Trophoblast cell (in vitro differentiated cells and primary cell): ENCODE measurements at regions not wholly inside any gene's neighbourhood (a gene's known extent, or its start where the extent isn't known, plus 50 kb on each side); places are given as distances from the start of the nearest gene placed in this dataset.

Source experiments
- DNase-seq, 2 donors: peaks; one replicate each; pipeline ENCODE4 v3.0.0-alpha.2; 2016
- H2AFZ ChIP-seq: 2 replicates; pipeline ENCODE4 v1.6.1; 2013; ENCODE audit warnings: low read length, moderate library complexity, mild to moderate bottlenecking; ENCODE audit not compliant: insufficient read depth, poor library complexity
- H2AK5ac ChIP-seq: 2 replicates; pipeline ENCODE4 v1.6.1; 2013; ENCODE audit warnings: mild to moderate bottlenecking, low read length
- H2BK120ac ChIP-seq: 2 replicates; pipeline ENCODE4 v1.6.1; 2013; ENCODE audit warnings: low read length, mild to moderate bottlenecking, moderate library complexity; ENCODE audit not compliant: insufficient read depth, poor library complexity
- H2BK12ac ChIP-seq: 2 replicates; pipeline ENCODE4 v1.6.1; 2013; ENCODE audit warnings: mild to moderate bottlenecking, low read length, moderate library complexity
- H2BK5ac ChIP-seq: 2 replicates; pipeline ENCODE4 v1.6.1; 2013; ENCODE audit warnings: low read length, low read depth, moderate library complexity, mild to moderate bottlenecking; ENCODE audit not compliant: poor library complexity
- H3K14ac ChIP-seq: 2 replicates; pipeline ENCODE4 v1.6.1; 2013; ENCODE audit warnings: mild to moderate bottlenecking, low read length
- H3K18ac ChIP-seq: 2 replicates; pipeline ENCODE4 v1.6.1; 2013; ENCODE audit warnings: mild to moderate bottlenecking, low read length
- H3K23ac ChIP-seq: 2 replicates; pipeline ENCODE4 v1.6.1; 2013; ENCODE audit warnings: low read length
- H3K27ac ChIP-seq: 2 replicates; pipeline ENCODE4 v1.5.1; 2013; ENCODE audit warnings: low read depth, mild to moderate bottlenecking, inconsistent platforms, low read length, moderate library complexity
- H3K27me3 ChIP-seq: 2 replicates; pipeline ENCODE4 v1.6.1; 2013; ENCODE audit warnings: inconsistent platforms, mild to moderate bottlenecking, low read length, moderate library complexity; ENCODE audit not compliant: insufficient read depth
- H3K36me3 ChIP-seq, 2 experiments: 1 replicate in 1 of 2; 2 replicates in 1 of 2; pipeline ENCODE4 v1.6.1; 2013; ENCODE audit warnings: low read length in 2 of 2, mild to moderate bottlenecking in 2 of 2, moderate library complexity in 1 of 2; ENCODE audit not compliant: insufficient read depth in 2 of 2, control insufficient read depth in 1 of 2
- H3K4ac ChIP-seq: 2 replicates; pipeline ENCODE4 v1.6.1; 2013; ENCODE audit warnings: low read depth, mild to moderate bottlenecking, low read length, moderate library complexity
- H3K4me1 ChIP-seq, 2 experiments: 1 replicate in 1 of 2; 2 replicates in 1 of 2; pipeline ENCODE4 v1.6.1; 2013; ENCODE audit warnings: low read length in 2 of 2, mild to moderate bottlenecking in 2 of 2, moderate library complexity in 1 of 2; ENCODE audit not compliant: insufficient read depth in 2 of 2, control insufficient read depth in 1 of 2
- H3K4me2 ChIP-seq: 2 replicates; pipeline ENCODE4 v1.6.1; 2013; ENCODE audit warnings: inconsistent platforms, mild to moderate bottlenecking, low read length, moderate library complexity
- H3K4me3 ChIP-seq: 2 replicates; pipeline ENCODE4 v1.5.1; 2013; ENCODE audit warnings: mild to moderate bottlenecking, low read depth, low read length, inconsistent platforms
- H3K79me1 ChIP-seq: one replicate; pipeline ENCODE4 v1.6.1; 2013; ENCODE audit warnings: low read length
- H3K79me2 ChIP-seq: 2 replicates; pipeline ENCODE4 v1.6.1; 2013; ENCODE audit warnings: low read length, mild to moderate bottlenecking; ENCODE audit not compliant: control insufficient read depth, insufficient read depth, poor library complexity
- H3K9ac ChIP-seq: 2 replicates; pipeline ENCODE4 v1.6.1; 2013; ENCODE audit warnings: mild to moderate bottlenecking, low read length
- H3K9me3 ChIP-seq: 2 replicates; pipeline ENCODE4 v1.6.1; 2013; ENCODE audit warnings: low read depth, mild to moderate bottlenecking, control low read depth, inconsistent platforms, low read length; ENCODE audit not compliant: insufficient read depth
- H4K12ac ChIP-seq: 2 replicates; pipeline ENCODE4 v1.6.1; 2013; ENCODE audit warnings: low read depth, mild to moderate bottlenecking, low read length, moderate library complexity
- H4K8ac ChIP-seq: 2 replicates; pipeline ENCODE4 v1.6.1; 2013; ENCODE audit warnings: low read depth, mild to moderate bottlenecking, low read length, moderate library complexity
- H4K91ac ChIP-seq: one replicate; pipeline ENCODE4 v1.6.1; 2013; ENCODE audit warnings: low read depth, mild to moderate bottlenecking, low read length, moderate library complexity
- WGBS: extraction: QIAGEN DNeasy Blood & Tissue Kit; methylation state at CpG from one replicate; pipeline ENCODE4 v1.1.7; 2013; ENCODE audit warnings: missing lambda C conversion rate; ENCODE audit not compliant: insufficient read length, insufficient coverage; ENCODE audit errors: extremely low coverage; 5-methylcytosine and 5-hydroxymethylcytosine counted together

DNA sequence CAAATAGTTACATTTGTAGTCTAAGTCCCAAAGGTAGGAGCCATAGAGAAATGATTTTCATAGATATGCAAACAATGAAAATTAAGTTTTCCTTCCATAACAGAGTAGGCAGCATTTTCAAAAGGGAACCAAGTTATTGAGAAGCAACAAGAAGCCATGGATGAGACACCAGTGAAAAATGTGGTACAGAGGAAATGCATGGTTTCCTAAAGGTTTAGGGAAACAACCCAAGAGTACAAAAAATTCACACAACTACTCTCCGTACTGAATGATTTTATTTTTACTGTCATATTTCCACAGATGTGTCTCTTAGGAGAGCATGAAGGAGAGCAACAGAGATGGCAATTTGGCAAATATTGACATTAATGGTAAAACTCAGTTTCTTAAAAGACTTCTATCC lies 1408.9 kb upstream of the PCDH7 start:
- Histone ChIP-seq H2AK5ac (no peak overlapping the region), H3K9ac (no peak overlapping the region), H3K23ac (no peak overlapping the region), H3K14ac (no peak overlapping the region), H3K79me1 (no peaks in the 10 kb centered on the region), H2BK5ac (no peak overlapping the region), H3K4ac (no peak overlapping the region), H2BK12ac (no peak overlapping the region), H4K8ac (no peak overlapping the region), H3K18ac (no peak overlapping the region), H3K36me3 (no peaks in the 10 kb centered on the region), H4K91ac (no peak overlapping the region), H3K4me2 (no peak overlapping the region), H3K79me2 (no peaks in the 10 kb centered on the region), H2BK120ac (no peak overlapping the region), H2AFZ (no peak overlapping the region), H3K27me3 (no peaks in the 10 kb centered on the region), H3K4me3 (no peak overlapping the region), H3K27ac (no peak overlapping the region), H3K4me1 (peaks cover 0 to 2% of the 10 kb centered on the region in 2 experiments), H3K9me3 (no peaks in the 10 kb centered on the region), H4K12ac (no peak overlapping the region)
- WGBS: no CpG with 5 or more reads among the region's 1 CpG
- DNase-seq: no peak

DNA sequence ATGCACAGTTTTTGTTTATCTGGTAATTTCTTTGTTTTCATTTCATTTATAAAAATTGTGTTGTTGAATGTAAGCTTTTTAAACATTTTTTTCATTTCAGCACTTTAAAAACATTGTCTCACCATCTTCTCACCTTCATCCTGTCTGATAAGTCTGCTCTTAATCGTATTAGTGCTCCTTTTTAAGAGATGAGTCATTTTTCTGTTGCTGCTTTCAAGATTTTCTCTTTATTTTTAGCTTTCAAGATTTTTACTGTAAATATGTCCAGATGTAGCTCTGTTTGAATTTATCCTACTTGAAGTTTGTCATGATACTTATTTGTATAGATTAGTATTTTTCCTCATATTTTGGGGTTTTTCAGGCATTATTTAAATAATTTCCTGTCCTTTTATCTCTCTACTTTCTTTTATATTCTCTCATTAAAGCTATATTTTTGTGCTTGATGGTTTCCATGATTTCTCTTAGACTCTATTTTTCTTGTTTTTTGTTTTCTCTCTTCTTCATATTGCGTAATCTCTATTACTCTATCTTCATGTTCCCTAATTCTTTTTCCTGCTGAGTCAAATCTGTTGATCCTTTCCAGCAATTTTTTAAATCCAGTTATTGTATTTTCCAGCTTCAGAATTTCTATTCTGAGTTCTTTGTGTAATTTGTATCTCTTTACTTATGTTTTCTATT lies 1400.4 kb upstream of the PCDH7 start:
- Histone ChIP-seq H2BK5ac (no peak overlapping the region), H2BK120ac (no peak overlapping the region), H3K27ac (no peak overlapping the region), H3K79me1 (peaks cover 2% of the 10 kb centered on the region), H3K4me1 (no peaks in the 10 kb centered on the region), H3K27me3 (no peaks in the 10 kb centered on the region), H3K4ac (no peak overlapping the region), H3K36me3 (no peaks in the 10 kb centered on the region), H3K9me3 (no peaks in the 10 kb centered on the region), H2AFZ (no peak overlapping the region), H3K23ac (no peak overlapping the region), H3K14ac (no peak overlapping the region), H3K79me2 (no peaks in the 10 kb centered on the region), H4K91ac (no peak overlapping the region), H2AK5ac (no peak overlapping the region), H2BK12ac (no peak overlapping the region), H3K4me3 (no peak overlapping the region), H3K18ac (no peak overlapping the region), H3K9ac (no peak overlapping the region), H3K4me2 (no peak overlapping the region), H4K12ac (no peak overlapping the region), H4K8ac (no peak overlapping the region)
- DNase-seq: no peak
- WGBS: no CpG with 5 or more reads among the region's 2 CpGs

DNA sequence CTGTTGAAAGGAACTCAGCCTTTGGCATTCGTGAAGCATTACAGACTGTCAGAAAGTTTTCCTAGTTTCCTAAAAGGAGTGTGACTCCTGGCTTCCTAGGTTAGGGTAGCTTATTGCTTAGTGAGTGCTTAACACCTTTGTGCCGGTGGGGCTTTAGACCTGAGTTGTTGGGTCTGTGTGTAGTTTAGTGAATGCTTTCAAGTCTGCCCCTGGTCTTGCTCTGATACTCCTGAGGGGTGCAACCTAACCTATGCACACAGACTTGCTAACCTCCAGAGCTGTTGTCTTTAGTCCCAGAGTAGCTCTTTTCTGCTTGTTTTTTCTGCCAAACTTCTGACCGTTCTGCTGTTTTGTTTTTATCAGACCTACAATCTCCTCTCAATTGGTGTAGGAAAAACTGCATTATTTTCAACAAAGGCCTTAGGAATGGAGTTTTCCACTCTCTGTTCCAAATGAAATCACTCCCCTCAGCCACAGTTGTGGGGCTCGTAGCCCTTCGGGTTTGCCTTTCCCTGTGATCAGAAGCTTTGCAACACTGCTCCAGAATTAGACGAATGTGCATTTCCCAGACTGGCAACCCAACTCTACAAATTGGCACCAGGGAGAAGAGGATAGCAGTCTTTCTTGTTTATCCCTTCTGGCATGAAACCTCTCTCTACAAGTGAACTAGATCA lies 1399.1 kb upstream of the PCDH7 start:
- H4K91ac ChIP-seq: no peak overlapping the region
- no peak overlapping the region for H3K14ac ChIP-seq
- H3K9ac ChIP-seq: no peak overlapping the region
- no peak overlapping the region for H2BK5ac ChIP-seq
- H3K4ac ChIP-seq: no peak overlapping the region
- no peak overlapping the region for H2BK120ac ChIP-seq
- no peak overlapping the region for H3K27ac ChIP-seq
- no CpG with 5 or more reads among the region's 6 CpGs for WGBS
- no peaks in the 10 kb centered on the region for H3K36me3 ChIP-seq
- H2AFZ ChIP-seq: no peak overlapping the region
- no peak overlapping the region for H4K8ac ChIP-seq
- no peak overlapping the region for H3K18ac ChIP-seq
- no peaks in the 10 kb centered on the region for H3K79me2 ChIP-seq
- H3K4me1 ChIP-seq: no peaks in the 10 kb centered on the region
- no peak overlapping the region for H4K12ac ChIP-seq
- DNase-seq: no peak
- no peaks in the 10 kb centered on the region for H3K27me3 ChIP-seq
- H2AK5ac ChIP-seq: no peak overlapping the region
- H3K23ac ChIP-seq: no peak overlapping the region
- H3K79me1 ChIP-seq: peaks cover 2% of the 10 kb centered on the region
- H3K4me2 ChIP-seq: no peak overlapping the region
- H3K9me3 ChIP-seq: no peaks in the 10 kb centered on the region
- H2BK12ac ChIP-seq: no peak overlapping the region
- no peak overlapping the region for H3K4me3 ChIP-seq

DNA sequence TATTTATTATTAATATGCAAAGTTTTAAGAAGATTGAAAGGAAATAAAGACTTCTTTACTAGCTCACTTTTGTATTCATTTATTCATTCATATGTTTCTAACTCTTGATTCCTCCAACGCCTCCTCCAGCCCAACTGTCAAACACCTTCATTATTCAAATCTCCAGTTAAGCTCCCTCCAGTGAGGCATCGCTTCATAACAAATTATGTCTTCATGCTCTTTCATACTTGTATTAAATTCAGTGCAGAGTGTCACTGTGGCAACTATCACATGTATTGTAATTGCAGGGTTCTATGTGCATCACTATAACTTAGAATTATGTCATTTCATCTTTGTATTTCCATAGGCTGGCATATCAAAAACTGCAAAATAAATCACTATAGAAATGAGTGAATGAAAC lies 1394.2 kb upstream of the PCDH7 start:
- Histone ChIP-seq H3K79me1 (no peaks in the 10 kb centered on the region), H4K91ac (no peak overlapping the region), H4K8ac (no peak overlapping the region), H3K4ac (no peak overlapping the region), H2AK5ac (no peak overlapping the region), H3K23ac (no peak overlapping the region), H3K27ac (no peak overlapping the region), H3K36me3 (no peaks in the 10 kb centered on the region), H4K12ac (no peak overlapping the region), H2BK120ac (no peak overlapping the region), H3K79me2 (no peaks in the 10 kb centered on the region), H3K9me3 (no peaks in the 10 kb centered on the region), H3K9ac (no peak overlapping the region), H3K27me3 (no peaks in the 10 kb centered on the region), H2BK5ac (no peak overlapping the region), H3K14ac (no peak overlapping the region), H3K18ac (no peak overlapping the region), H3K4me3 (no peak overlapping the region), H2AFZ (no peak overlapping the region), H3K4me1 (no peaks in the 10 kb centered on the region), H3K4me2 (no peak overlapping the region), H2BK12ac (no peak overlapping the region)
- no peak for DNase-seq
- WGBS: no CpG with 5 or more reads among the region's 2 CpGs
